NCI-H748 treated with DMSO at 0.1 percent for 48 hours (cell line): ENCODE measurements at regions not wholly inside any gene's neighbourhood (a gene's known extent, or its start where the extent isn't known, plus 50 kb on each side); places are given as distances from the start of the nearest gene placed in this dataset.

ENCODE experiments used
- DNase-seq: peaks from one replicate; lab custom pipeline; 2025; lab: John Stamatoyannopoulos, UW

GRCh38 chr5:153118018-153118417 lies 372.5 kb upstream of the GRIA1 start:
- DNase-seq, result no peak

DNA sequence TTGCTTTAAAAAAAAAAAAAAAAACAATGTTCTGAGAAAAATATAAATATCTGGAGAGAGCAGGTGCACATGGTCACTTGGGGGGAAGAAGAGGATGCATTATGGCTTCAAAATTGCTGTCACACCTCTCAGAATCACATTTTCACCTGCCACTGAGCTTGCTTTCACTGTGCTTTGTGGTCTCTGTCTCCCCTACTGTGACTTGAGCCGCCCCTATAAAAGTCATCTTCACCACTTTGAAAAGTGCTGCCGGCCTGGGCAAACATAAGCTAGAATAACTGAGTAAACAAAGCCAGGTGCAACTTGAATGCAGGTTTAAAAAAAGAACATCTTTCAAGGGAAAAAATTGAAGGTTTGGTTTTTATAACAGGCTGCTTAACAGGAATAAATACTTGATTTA lies 368.1 kb upstream of the GRIA1 start:
- peak; percentile 100 for DNase-seq

DNA sequence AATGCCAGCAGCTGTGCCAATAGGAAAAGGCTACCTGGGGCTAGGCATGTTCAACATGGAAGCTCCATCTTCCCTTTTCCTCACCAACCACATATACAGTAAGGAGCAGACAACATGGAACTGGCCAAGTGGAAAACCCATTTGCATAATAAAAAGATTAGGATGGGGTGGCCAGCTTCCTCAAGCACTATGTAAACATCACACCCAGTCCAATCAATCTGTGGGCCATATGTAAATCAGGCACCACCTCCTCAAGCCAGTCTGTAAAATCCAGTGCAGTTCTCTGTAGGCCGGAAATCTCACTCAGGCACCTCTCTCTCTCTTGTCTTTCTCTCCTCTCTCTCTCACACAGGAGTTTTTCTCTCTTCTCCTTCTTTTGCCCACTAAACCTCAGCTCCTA lies 360.2 kb upstream of the GRIA1 start:
- peak; percentile 90 for DNase-seq

- DNase-seq, result no peak
Observed at GRCh38 chr5:153135411-153135810, 355.1 kb upstream of the GRIA1 start.

DNA sequence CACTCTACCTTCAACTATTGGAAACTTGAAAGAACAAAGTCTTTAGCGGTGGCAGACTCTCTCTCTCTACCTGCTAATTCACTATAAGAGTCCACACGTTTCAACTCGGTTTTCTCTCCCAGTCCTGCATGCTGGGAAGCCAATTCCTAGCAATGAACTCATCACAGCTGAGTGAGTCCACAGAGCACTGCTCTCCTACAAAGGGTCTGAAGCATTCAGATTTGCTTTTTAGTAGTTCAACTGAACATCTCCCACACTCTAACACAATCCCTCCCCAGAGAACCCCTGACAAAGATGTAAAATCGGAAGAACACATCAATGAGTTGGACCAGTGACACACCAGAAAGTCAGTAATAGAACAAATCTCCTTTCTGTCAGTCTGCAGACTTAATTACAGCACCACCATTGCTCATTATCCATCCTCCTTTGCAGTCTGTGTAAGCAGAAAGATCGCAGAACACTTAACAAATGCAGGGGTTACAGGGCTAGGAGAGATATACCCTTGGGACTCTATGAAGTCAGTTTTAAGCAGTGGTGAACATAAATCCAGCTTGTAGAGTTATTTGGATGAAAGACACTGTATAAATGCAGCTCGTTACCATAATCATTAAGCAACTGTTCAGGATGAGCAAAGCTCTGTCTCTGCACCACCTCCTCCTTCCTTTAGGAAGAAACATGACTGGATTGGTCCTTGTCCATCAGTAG lies 353.4 kb upstream of the GRIA1 start:
- DNase-seq, result no peak

DNA sequence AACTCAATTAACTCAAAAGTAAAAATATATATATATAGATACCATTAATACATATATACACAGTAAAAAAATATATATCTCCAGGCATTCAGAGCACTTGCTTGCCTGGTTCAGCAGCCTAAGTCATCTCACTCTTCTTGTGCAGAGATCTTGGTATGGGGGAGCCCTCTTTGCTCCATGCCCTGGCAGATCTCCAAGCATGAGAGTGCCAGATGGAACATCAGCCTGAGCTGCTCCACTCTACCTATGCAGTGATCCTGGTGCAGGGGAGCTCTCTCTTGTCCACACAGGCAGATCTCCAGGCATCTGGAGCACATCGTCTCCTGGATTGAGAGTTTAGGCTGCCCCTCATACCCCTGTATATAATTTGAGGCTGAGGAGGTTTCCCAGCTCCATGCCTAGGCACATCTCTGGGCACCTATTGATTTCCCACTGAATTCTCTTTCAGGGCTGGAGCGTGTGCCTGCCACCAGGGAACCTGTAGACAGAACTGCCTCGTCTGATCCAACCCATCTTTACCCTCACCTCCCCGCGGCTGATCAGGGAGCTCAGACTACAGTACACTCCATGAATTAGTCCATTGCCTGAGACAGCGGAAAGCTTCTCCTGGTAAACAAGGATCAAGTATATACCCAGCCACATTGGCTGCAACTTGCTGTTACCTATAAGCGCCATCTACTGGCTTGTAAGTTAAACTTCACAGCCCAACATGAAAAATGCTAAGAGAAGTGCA lies 342.4 kb upstream of the GRIA1 start:
- peak; percentile 90 for DNase-seq

- no peak for DNase-seq
Observed at GRCh38 chr5:153148624-153148976, 341.9 kb upstream of the GRIA1 start.

GRCh38 chr5:153151558-153151957 lies 338.9 kb upstream of the GRIA1 start:
- no peak for DNase-seq

- no peak for DNase-seq
Observed at GRCh38 chr5:153153086-153153485, 337.4 kb upstream of the GRIA1 start.

DNA sequence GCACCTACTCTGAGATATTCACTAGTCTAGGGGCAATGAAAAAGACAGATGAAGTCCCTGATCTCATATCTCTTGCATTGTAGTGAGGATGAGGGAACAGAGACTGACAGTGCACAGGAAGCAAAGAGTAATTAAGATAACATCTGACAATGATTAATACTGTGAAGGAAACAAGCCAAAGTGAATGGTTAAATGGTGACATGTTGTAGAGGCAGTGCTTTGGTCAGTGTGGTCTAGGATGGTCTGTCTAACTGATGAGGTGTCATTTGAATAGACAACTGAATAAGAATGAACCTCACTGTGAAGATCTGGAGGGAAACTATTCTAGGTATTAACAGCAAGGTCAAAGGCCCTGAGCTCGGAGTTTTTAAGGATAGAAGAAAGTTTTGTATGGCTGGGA lies 333.3 kb upstream of the GRIA1 start:
- DNase-seq, result no peak

DNA sequence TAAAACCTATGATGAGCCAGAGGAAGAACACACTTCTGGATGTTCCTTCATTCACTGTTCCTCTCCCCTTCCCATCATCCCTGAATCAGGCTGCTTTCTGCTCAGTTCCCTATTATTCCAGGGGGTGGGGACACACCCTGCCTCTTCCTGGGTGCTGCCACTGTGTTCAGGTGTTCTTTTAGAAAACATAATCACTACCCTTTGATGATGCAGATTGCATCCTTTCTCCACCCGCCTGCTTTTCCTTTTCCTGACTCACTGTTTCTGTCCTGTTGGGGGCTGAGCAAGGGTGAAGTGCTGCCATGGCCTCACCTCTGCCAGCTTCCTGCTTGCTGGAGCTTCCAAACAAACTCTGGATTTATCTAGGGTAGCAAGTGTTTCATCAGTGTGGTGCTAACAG lies 331.9 kb upstream of the GRIA1 start:
- DNase-seq, result no peak

GRCh38 chr5:153159616-153160015 lies 330.9 kb upstream of the GRIA1 start:
- no peak for DNase-seq

GRCh38 chr5:153168241-153168640 lies 322.2 kb upstream of the GRIA1 start:
- DNase-seq, result no peak

- DNase-seq, result no peak
Observed at GRCh38 chr5:153187503-153187902, 303.0 kb upstream of the GRIA1 start.

DNA sequence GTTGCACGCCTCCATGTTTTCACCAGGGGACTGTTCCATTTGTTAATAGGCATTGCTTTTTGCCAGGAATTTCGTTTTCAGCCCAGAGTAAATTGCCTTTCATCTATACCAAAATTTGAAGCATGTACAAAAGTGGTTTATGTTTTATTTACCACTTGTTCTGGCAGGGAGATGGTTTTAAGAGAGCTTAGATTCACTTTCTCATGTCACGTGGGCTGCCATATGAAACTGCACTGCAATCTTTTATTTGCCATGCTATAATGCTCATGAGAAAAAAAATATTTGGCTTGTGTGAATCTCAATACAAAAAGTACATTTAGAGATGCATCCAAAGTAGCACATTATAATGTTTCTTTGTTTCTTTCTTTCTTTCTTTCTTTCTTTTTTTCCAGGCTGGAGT lies 284.1 kb upstream of the GRIA1 start:
- no peak for DNase-seq

- no peak for DNase-seq
Observed at GRCh38 chr5:153209016-153209415, 281.5 kb upstream of the GRIA1 start.

DNA sequence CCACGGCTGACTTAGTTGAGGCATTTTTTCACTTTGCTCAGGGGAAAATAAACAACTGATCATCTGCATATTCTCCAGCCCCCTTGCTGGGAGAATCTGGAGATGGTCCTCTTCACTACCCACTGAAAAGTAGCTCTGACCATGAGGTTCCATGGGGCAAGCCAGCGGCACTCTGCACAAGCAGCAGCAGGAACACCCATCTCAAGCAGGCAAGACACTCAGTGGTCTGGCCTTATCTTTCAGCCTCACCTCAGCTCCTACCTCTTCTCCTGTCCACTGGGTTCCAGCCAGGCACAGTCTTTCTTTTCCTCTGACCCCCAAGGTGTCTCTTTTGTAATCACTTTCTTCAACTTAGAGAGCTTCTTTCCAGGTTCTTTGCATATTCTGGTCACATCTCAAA lies 280.8 kb upstream of the GRIA1 start:
- DNase-seq, result no peak

DNA sequence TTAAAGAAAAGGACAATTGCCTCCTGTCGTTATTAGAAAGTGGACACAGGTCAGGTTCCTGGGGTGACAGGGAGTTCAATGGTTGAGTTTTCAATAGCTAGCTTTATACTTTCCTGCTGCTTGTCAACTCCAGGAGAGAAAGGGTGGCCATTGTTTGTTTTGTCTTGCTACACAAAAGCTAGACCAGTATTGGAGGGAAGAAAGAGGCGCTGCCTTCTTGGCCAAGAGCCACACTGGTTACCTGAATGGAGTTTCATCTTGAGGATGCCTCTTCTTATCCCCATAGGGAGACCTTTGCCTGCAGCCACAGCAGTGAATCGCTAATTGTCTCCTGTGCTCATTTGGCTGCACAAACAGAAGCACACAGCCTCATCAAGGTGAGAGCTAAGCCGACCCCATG lies 279.4 kb upstream of the GRIA1 start:
- no peak for DNase-seq

DNA sequence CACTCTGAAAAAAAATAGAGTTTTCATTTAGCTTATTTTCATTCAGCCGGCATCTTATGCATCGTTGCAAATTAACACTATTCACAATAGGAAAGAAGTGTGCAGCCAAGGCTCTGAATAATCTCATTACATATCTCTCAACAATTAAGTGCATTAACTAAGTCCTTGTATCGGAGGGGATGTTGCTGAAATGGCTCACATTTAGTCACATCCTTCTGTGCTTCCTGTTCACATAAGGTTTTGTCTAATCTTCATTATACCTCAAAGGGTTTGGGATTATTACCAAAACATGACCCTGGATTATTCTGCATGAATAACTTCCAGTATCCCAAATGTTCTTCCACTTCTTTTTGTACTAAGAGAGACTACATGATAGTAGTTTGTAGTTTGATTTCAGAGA lies 278.0 kb upstream of the GRIA1 start:
- DNase-seq, result no peak

DNA sequence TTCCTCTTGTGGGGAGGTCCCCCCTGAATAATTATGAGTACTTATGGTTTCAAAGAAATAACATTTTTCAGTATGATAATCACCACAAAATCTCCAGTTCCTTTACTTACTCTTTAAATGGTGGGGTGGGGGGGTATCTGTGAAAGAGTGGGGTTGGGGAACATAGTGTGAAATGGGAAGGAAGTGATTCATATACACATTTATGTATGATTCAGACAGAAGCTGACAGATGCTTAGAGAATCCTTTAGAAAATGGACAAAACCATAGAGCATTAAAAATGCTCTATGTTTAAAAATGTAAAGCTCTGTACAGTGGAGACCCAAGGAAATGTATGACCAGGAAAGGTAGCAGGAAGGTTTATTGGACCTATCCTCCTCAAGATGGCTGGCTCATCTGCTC lies 267.5 kb upstream of the GRIA1 start:
- no peak for DNase-seq

DNA sequence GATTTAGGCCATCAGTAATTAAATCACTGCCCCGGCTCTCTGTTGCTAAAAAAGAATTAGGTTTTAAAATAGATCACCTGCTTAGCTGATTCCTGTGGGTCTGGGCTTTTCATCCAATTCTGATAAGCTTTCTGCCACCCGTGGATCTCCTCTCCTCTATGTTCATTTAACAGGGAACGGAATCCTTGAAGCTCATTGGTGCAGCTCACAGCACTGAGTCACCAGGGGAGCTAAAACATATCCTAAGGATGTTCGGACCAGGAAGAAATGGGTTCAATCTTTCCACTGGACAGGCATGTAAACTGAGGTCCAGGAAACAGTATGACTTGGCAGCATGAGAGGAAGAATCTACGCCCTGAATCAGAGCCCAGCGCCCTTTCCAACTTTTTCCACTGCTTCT lies 267.1 kb upstream of the GRIA1 start:
- no peak for DNase-seq

- no peak for DNase-seq
Observed at GRCh38 chr5:153224651-153225050, 265.8 kb upstream of the GRIA1 start.

DNA sequence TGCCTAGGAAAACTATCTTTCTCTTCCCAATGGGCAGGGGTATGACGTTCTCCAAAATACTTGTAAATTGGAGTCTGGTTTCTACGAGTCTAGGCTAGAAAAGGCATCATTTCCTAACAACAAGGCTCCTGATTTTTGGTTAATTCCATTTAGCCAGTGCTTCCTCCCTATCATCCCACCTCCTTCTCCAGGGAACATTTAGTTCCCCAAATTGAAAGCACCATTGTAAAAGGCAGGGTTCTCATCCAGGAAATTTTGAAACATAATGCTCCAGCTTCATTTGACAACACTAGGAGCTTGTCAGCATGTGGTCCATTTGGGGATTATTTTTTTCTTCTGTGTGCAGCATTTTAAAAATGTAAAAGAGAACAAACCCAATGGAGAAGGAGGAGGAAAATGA lies 256.5 kb upstream of the GRIA1 start:
- no peak for DNase-seq

- DNase-seq, result no peak
Observed at GRCh38 chr5:153236319-153236718, 254.2 kb upstream of the GRIA1 start.
